SU-DHL-6 (cell line): ENCODE measurements at regions not wholly inside any gene's neighbourhood (a gene's known extent, or its start where the extent isn't known, plus 50 kb on each side); places are given as distances from the start of the nearest gene placed in this dataset.

ENCODE experiments used
- EZH2phosphoT487 ChIP-seq: fragments of 200-600 bp; sonication (generic), shearing (Covaris generic); conservative IDR thresholded peaks from 2 replicates; pipeline ENCODE4 v1.6.1; 2018; ENCODE audit warnings: mild to moderate bottlenecking, antibody characterized with exemption, low read length, moderate library complexity, mixed read lengths
- TF ChIP-seq, protein P1 (sequence below): fragments of 200-600 bp; sonication (generic); IDR thresholded peaks from one replicate; pipeline ENCODE4 v1.5.1; 2017; ENCODE audit warnings: antibody characterized with exemption, mild to moderate bottlenecking, low read length, moderate library complexity; ENCODE audit not compliant: insufficient read depth, poor library complexity, severe bottlenecking

DNA sequence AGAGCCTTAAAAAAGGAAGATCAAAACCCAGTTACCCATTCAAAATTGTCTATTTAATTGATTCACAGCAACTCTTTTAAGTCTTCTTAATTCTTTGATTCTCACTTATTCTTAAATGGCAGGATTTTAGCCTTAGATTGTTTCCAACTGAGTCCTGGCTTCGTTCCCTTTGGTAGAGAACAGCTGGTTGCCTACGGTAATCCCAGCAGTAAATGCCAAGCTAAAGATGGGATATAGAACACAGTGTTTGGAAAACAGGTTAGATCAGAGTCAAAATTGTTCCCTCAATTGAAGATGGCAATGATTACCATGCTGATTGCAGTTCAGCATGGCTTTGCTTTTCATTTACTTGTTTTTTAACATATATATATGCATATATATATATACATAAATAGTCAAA, 300.9 kb downstream of the PYDC2 start:
- TF ChIP-seq, protein P1, sequence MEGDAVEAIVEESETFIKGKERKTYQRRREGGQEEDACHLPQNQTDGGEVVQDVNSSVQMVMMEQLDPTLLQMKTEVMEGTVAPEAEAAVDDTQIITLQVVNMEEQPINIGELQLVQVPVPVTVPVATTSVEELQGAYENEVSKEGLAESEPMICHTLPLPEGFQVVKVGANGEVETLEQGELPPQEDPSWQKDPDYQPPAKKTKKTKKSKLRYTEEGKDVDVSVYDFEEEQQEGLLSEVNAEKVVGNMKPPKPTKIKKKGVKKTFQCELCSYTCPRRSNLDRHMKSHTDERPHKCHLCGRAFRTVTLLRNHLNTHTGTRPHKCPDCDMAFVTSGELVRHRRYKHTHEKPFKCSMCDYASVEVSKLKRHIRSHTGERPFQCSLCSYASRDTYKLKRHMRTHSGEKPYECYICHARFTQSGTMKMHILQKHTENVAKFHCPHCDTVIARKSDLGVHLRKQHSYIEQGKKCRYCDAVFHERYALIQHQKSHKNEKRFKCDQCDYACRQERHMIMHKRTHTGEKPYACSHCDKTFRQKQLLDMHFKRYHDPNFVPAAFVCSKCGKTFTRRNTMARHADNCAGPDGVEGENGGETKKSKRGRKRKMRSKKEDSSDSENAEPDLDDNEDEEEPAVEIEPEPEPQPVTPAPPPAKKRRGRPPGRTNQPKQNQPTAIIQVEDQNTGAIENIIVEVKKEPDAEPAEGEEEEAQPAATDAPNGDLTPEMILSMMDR = no peak
- TF ChIP-seq EZH2phosphoT487 = no peak
